ENCODE measurements at regions not wholly inside any gene's neighbourhood (a gene's known extent, or its start where the extent isn't known, plus 50 kb on each side); places are given as distances from the start of the nearest gene placed in this dataset.

- TF ChIP-seq SUZ12 (IDR thresholded peaks at IDR 0.05; ENCODE audit: extremely low read depth, insufficient read depth, insufficient read length) (no peak), YY1 (IDR thresholded peaks at IDR 0.05; ENCODE audit: insufficient read depth, insufficient read length) (no peak)
Measured at GRCh38 chr12:91241756-91242155, 59.1 kb upstream of the DCN start.
